ENCODE measurements at regions not wholly inside any gene's neighbourhood (a gene's known extent, or its start where the extent isn't known, plus 50 kb on each side); places are given as distances from the start of the nearest gene placed in this dataset.

GRCh38 chr14:65193916-65194590, 91.7 kb upstream of the MAX start:
- TF ChIP-seq, protein P1, sequence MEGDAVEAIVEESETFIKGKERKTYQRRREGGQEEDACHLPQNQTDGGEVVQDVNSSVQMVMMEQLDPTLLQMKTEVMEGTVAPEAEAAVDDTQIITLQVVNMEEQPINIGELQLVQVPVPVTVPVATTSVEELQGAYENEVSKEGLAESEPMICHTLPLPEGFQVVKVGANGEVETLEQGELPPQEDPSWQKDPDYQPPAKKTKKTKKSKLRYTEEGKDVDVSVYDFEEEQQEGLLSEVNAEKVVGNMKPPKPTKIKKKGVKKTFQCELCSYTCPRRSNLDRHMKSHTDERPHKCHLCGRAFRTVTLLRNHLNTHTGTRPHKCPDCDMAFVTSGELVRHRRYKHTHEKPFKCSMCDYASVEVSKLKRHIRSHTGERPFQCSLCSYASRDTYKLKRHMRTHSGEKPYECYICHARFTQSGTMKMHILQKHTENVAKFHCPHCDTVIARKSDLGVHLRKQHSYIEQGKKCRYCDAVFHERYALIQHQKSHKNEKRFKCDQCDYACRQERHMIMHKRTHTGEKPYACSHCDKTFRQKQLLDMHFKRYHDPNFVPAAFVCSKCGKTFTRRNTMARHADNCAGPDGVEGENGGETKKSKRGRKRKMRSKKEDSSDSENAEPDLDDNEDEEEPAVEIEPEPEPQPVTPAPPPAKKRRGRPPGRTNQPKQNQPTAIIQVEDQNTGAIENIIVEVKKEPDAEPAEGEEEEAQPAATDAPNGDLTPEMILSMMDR (conservative IDR thresholded peaks at IDR 0.05; ENCODE audit: low read length), result no peak
- no peak for TF ChIP-seq EZH2phosphoT487 (IDR thresholded peaks at IDR 0.05; ENCODE audit: borderline replicate concordance)
